CD4-positive, alpha-beta T cell treated with Interleukin-4 for 1 hour (primary cell): ENCODE measurements at regions not wholly inside any gene's neighbourhood (a gene's known extent, or its start where the extent isn't known, plus 50 kb on each side); places are given as distances from the start of the nearest gene placed in this dataset.

ENCODE experiments used
- DNase-seq, 2 donors: peaks; one replicate each; pipeline ENCODE4 v3.0.0-alpha.2; 2020 to 2022

DNA sequence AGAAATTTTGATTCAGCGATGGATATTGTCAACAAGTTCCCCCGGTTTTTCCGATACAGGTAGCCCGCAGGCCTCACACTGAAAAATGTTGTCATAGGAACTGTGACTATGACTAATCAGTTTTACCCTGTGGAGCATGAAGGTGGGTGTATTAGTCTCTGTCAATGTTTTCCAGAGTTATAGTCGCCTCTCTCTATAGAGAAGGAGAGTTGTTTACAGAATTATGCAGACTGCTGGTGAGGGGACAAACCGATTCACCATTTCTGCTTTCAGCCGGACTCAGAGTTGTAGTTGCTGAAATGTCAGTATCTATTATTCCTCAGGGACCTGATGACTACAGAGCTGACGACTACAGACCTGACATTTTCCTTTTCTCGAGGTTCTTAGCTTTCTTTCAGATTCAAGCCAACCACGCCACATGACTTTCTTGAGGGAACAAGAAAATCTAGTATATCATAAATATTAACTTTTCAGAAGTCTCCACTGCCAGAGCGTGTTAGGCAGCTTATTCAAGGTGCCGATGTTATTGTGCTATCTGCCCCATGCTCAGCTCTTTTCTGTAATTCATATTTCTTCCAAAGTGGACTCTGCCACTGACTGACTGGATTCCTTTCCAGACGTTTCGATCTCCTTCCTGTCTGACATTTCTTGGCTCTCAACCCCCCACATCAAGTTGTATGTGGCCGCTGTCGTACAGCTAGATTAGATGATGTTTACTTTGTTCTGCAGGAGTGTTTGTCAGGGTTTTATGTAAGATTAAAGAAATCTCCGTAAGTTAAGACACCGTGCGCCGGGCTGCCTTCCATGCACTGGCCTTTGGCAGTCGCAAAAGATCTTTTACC, 178.1 kb downstream of the FGF1 start:
- DNase-seq: no peak

DNA sequence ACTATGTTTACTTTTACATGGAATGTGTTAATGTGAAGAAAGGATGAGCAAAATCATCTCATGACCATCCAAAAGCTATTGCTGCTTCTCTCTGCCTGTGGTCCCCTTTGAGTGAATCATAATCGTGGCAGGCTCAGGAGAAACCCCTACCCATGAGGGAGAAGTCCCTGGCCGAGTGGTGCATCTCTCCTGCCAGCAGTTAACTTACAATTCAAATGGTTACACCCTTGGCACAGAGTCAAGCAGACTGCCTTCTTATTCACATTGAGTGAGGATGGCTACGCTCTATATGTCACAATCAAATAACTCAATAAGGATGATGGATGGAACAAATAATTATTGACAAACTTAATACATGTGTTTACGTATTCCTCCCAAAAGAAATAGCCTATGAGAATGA, 179.1 kb downstream of the FGF1 start:
- no peak for DNase-seq

DNA sequence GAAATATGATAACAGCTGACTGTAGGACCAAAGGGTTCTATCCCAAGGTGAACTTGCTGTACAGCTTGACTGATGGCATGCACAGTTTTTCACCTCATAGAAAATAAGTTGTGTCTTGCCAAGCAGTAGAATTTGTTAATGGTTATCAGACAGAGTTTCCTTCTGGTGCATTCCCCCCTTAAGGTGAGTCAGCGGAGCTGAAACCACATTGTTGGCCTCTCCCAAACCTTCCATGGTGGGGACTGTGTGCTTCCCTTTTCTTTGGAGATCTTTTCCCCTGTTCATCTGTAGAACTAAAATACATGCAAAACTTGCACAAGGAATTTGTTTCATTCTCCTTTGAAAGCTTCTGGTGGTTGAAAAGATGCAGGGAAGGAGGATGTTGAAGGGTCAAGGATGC, 179.8 kb downstream of the FGF1 start:
- no peak for DNase-seq

DNA sequence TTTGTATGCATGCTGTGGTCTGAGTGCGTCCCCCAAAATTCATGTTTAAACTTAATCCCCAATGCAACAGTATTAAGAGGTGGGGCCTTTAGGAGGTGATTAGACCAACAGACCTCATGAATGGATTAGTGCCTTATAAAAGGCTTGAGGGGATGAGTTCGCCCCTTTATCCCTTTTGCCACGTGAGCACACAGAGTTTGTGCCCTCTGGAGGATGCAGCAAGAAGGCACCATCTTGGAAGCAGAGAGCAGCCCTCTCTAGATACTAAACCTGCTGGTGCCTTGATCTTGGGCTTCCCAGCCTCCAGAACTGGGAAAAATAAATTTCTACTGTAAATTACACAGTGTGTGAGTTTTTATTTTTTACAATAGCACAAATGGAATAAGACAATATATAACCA, 177.1 kb upstream of the SPRY4 start:
- DNase-seq: no peak

DNA sequence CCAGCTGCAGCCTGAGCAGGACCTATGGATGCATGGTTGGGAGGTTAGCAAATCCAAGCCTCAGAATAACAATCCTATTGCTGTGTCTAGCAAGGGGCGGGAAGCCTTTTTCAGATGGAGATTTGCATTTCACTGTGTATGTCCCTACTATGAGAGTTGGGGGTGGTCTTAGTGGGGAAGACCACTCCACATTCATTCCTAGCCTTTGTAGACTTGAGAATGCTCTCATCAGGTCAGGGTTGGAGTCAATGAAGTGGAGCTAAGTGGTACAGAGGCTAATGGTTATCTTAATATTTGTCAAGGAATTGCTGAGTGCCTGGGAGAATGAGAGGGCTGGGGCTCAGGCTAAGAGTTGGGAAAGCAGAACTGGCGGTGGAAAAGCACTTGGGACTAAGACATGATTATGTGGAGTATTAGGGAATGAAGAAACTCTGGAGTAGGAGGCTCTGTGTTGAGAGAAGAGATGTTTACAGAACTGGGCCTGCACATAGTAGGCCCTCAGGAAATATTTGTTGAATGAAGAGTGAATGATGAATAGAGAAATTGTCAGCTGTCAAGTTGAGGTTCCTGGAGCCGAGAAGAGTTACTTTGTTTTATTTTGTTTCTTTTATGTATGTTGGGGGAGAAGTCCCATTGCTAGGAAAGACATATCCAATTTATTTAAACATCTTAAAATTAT, 175.5 kb upstream of the SPRY4 start:
- no peak for DNase-seq

DNA sequence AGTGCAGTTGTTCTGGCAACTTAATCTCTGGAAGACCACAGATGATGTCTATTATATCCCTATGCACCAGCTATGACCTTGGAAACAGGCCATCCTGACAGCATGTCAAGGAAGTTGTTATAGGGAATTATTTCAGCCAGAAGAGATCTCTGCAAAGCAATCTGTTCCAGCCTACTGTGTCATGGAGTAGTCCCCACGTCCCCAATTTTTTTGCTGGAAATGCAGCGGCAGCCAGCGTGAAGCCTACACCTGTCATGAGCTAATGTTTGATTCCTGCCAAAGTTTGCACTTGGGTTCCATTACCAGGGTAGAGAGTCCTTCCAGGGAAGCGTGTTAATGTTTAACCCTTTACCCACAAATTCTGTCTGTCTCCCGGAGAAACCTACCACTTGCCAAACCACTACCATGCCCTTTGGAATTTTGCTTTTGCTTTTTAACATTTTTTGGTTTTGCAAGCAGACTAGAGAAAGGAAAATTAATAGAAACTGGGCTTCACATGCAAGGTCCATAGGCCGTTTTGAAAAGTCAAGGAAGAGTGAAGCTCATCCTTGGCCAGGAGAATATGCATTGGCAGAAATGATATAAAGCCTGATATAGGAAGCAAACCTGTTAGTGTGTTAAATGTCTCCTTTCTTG, 174.9 kb upstream of the SPRY4 start:
- DNase-seq: no peak

DNA sequence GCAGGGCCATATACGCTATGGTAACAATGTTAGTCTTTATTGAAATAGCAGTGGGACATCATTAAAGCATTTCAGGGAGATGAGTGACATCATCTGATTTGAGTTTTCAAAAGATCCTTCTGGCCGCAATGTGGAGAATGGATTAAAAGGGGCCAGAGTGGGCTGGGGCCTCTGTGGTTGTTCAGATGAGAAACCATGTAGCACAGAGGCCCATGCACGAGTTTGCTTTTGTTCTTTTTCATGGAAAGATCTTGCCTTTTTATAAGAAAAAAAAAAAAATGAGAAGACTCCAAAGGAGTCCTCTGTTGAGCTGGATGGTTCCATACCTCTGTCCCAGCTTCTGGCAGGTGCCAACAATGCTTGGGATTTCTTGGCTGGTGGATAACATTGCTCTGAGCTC, 173.5 kb upstream of the SPRY4 start:
- DNase-seq: no peak

DNA sequence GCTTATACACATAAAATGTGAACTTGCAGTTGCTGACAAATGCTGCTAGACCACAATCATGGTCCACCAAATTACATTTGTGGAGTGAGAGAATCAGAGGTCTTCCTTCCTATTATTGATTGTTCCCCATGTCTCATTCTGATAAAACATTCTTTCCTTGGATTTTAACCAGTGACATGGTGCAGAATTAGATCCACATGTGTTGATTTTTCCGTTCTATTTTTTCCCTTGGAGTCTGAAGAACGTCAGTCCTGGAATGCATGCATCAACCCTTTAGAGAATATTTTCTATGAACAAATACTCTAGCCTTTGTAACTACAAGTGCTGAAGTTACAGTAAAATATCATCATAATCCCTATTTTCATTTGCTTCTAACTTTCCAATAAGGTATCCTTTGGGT, 170.7 kb upstream of the SPRY4 start:
- DNase-seq: no peak

DNA sequence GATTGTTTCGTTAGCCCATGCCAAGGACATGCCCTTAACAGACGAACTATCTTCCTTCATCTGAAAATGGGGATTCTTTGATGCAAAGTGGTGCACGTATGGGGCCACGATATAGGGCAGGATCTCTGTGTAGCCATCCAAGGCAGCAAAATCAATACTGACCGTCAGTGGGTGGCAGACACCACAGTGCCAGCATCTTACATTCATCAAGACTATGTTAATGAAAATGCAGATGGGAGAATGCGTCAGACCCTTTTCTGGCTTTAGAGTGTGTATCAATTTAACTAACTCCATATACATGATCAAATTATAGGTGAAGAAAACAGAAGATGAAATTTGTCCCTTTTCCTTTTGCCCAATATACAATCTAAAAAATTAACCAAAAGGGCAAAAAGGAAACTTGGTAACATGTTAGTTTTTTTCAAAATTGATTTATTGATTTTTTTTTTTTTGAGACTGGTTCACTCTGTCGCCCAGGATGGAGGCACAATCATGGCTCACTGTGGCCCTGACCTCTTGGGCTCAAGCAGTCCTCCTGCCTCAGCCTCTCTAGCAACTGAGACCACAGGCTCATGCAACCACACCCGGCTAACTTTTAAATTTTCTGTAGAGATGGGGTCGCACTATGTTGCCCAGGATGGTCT, 169.2 kb upstream of the SPRY4 start:
- no peak for DNase-seq

DNA sequence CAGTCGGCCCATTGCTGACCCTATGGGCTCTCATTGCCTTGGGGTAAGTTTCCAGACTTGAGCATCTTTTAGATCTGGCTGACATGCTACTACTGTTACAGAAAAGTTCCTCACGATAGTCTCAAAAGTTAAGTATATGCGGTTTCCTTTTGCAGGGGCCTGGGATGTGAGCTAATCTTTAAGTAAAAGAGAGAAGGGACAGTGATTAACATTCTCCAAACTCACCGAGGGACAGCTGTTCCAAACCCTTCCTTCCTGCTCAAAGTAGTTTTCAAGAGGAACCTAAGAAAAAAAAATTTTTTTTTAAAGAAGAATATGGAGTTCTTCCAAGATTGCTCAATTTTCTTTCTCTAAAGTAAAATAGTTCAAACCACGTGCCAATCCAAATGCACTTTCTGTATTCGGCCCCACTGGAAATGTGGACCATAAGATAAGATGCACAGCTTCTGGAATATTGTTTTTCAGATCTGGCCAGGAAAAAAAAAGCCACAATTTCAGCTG, 168.0 kb upstream of the SPRY4 start:
- no peak for DNase-seq

DNA sequence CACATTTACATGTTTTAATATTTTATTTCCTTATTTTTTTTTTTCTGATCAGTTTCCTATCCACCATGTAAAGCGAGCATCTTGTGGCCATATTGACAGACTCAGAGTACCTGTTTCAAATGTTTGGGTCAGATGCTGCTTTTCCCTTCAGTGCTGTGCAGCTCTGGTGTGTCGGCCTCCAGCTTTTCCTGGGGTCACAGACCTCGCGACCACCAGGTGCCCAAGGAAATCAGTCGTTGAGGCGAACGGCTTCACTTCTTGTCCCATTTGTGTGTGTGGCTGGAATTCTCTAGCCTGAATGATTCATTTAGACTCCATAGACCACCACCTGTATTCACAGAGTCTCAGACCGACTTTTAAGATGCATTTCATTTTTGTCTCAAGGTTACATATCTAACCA, 166.9 kb upstream of the SPRY4 start:
- DNase-seq: no peak

DNA sequence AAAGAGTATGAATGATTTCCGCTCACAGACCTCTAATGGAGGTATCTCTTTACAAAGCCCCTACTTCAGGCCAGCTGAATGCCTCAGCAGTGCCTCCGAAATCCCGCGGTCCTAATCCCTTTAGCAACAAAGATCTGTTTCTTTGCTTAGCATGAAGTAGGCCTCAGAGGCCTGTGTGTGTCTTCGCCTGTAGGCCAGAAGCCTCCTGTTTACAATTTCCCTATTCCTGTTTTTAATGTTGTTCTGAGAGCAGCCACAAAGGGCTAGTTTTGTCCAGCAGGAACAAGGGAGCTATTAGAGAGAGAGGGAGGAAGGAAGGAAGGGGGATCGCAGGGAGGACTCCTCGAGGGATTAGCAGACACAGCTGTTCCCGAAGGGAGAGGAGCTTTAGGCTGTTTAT, 166.4 kb upstream of the SPRY4 start:
- DNase-seq: no peak

DNA sequence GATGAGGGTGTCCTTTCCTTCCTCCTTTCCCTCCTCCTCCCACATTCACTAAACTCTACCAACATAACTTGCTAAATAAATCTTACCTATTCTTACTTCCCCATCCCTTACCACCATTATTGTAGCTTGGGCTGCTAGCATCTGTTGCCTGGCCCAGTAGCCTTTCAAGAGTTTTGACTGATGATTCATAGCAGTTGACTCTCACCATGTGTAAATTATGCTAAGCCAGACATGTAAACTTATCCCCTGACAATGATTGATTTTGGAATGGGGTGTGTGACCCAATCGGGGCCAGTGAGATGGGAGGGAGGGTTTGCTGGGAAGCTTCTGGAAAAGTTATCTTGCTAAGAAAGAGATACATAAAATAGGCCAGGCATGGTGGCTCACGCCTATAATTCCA, 161.8 kb upstream of the SPRY4 start:
- DNase-seq: no peak

DNA sequence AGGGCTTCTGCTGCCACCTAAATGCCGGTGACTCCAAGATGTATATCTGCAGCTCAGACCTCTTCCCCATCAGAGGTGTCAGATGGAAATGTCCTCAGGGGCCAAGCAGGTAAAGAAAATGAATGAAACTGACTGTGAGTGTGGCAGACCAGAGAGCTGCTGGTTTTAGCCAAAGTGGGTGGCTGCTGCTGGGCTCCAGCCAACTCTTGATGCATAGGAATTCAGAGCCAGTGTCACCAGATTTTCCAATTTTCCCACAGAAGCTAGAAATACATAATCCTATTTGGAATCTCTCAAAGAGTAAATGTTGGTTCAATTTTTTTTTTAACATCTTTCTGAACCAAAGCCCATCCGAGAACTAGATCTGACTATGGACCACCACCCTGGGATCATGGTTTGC, 161.2 kb upstream of the SPRY4 start:
- DNase-seq: no peak

DNA sequence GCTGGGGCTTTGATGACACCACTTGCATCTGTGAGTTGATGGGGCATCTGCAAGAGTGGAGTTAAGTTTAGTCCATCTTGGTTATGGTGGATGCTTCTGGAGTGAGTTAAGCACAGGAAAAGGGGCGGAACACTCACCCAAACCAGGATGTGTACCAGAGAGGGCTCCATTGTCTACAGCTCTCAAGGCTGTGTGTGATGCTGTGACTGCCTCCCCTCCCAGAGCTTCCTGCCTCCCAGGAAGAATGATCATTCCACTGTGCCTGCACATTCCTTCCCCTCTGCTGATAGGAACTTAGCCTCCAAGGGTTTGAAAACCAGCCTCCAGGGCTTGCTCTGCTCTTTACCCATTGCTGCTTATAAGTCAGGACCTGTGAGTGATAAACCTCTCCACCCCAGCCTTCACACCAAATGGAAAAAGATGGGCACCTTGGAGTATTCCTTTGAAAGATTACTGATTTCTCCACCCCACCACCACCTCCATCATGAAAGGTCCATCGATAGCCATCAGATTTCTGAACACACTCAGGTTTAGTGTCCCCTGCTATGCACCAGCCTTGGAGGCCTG, 160.1 kb upstream of the SPRY4 start:
- DNase-seq: no peak

DNA sequence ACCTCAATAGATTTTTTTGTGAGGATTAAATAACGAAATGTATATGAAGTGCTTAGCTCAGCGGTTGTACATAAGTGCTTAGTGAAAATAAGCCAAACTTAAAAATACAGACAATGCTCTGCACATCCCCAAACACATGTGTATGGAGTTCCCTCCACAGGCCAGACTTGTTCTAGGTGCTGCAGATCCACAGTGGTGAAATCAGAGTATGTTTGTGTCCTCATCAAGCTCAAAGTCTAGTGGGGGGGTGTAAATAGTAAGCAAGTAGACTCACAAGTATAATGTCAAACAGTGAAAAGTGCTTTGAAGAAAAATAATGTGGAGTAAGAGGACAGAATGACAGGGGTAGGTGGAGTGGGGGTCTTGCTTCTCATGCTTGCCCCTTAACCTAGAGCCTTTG, 157.4 kb upstream of the SPRY4 start:
- DNase-seq: no peak

DNA sequence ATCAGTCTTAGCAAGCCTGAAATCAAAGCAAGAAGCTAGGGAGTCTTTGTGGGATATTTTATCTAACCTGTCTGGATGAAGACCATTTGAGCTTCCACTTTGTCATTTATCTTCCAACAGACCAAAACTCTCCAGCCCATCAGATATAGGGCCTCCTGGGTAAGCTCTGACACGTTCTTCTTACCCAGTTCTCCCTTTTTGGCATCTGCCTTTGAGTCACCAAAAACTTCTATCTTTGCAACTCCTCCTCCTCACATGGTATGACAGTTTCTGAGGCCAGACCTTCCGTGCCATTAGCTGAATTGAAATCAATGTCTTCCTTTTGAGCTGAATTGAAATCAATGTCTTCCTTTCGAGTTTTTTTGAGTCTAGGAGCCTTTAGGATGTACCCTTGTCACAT, 156.6 kb upstream of the SPRY4 start:
- no peak for DNase-seq

DNA sequence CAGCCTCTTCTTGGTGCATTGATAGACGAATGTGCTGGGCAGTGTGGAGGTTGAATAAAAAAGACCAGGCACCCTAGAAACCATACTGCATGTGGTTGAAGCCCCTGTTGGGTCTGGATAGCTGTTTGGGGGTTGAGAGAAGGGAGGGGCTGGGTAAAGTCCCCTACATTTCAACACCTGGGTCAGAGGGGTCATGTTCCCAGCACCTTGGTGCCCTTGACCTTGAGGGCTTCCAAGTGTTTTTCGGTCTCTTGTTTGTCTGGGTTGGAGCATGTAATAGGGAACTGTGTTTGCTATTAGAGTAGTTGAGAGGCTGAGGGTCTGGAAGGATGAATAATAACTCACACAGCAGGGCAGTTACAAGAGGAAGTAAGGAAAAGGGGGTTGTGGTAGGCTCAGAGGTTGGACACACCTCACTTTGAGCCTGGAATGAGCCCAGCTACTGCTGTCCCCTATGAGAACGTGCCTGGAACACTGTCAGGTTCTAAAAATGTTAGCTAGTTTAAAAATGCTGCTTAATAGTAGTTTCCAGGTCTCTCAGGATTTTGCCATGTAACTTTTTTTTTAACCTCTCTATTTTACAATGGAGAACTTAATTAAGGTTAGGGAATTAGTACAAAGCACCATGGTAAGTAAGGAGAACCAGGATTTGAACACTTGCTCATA, 155.2 kb upstream of the SPRY4 start:
- DNase-seq: no peak

DNA sequence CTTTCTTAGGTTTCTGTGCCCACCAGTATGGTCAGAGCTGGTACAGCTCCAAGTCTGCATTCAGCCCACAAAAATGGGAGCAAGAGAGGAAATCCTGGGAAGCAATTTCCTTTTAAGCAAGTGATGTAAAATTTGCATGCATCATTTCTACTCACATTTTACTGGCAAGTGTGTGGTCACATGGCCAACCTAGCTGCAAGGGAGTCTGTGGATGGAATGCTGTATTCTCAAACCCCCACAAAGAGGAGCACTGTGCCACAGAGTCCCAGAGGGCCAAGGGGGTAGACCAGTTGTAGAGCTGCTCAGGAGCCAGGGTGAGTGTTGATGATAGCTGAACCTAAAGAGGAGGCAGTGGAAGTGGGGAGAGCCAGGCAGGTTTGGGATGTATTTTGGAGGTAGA, 154.3 kb upstream of the SPRY4 start:
- DNase-seq: no peak

DNA sequence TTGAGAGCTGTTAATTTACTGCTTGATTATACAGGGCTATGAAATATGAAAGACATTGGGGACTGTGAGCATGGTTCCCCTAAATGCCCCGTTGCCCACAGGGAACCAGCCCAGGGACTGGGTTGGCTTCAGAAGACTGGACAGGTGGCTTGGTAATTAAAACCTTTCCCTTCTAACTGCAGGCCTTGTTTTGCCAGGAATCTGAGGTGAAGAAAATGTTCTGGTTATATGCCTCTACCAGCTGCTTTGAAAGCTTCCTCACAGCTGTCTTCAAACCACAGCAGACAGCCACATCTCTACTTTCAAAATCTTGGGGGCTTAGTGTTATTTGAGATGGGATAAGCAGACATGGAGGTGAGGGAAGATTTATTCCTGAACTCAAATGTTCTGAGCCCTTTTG, 153.3 kb upstream of the SPRY4 start:
- DNase-seq: no peak

DNA sequence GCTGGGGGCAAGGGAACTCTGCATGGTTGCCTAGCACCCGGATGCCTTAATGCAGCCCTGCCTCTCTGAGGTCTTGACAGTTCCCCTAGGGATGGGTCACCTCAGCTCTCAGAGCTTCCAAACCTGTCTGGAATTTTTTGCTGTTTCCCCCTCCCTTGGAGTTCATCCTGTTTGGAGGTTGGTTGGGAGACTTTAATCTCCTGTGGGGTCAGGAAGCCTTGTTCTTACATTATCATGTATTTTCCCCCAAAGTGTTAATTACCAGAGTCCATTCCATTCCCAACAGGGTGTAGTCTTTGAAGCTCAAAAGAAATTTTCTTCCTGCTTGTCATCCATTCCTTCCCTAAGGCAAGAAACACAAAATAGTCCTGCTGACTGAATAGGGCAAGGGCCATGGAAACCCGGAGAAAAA, 150.3 kb upstream of the SPRY4 start:
- no peak for DNase-seq

DNA sequence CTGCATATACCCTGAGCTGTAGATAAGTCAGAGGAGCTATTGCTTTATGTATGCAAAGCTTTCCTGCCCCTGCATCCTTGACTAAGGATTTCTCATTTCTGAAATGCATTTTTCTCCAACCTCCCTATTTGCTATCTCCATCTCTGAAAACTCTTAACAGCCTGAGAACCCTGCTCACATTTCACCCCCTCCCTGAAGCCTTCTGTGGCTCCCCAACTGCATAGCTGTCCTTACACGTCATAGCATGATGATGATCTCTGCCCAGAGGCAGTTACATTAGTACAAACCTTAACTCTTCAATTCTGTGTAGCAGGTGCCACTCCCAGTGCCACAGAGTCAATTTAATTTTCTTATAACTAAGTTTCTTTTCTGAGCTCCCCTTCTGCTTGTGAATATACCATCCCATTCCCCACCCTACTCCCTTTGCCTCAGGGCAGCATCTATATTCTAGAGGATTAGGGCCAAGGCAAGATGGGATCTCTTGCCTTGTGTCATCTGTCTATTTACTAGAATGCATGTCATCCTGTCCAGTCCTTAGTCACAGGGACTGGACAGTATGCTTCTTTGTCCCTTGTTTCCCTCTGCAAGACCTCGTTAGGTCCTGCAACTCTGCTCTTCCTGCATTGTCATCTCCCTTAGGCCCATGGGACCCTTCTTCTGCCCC, 149.7 kb upstream of the SPRY4 start:
- no peak for DNase-seq
